HG03175 (cell line): ENCODE measurements at regions not wholly inside any gene's neighbourhood (a gene's known extent, or its start where the extent isn't known, plus 50 kb on each side); places are given as distances from the start of the nearest gene placed in this dataset.
A peak's percentile ranks its signal among the peaks of the same experiment; 100 is the strongest.

Source experiments
- ATAC-seq: cut with Tn5 transposase; IDR thresholded peaks from one replicate; pipeline ENCODE4 v1.9.1; 2021; ENCODE audit warnings: mild to moderate bottlenecking, moderate library complexity; ENCODE audit not compliant: unreplicated experiment

DNA sequence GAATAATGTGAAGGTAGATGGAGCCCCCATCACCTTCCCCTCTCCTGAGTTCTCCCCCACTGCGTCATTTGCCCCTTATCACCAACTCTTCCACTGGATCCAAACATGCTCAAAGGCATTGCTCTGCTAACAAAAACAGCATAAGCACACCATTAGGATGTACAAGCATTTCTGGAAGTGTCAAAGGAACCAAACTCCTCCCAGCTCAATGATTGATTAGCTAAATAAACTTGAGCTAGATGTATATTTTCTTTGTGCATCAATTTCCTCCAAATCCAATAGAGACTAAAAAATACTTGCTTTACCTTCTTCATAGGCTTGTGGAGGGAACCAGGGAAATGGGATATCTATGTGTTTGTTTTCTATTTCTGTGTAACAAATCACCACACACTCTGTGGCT, 248.4 kb upstream of the JARID2 start:
- ATAC-seq: no peak

DNA sequence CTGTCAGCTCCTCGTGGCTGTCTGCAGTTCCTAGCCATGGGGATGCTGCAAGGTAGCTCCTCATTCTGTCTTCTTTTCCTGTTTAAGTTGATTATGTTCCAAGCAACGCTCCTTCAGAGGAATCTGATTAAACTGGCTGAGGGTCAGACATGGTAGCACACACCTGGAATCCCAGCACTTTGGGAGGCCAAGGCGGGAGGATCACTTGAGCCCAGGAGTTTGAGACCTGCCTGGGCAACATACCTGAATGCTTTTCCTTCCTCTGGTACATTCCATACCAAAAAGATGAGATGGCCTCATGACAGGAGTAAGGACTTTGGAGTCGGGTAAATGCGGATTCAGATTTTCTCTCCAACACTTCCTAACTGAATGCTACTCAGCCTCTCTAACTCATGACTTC, 246.8 kb upstream of the JARID2 start:
- no peak for ATAC-seq

DNA sequence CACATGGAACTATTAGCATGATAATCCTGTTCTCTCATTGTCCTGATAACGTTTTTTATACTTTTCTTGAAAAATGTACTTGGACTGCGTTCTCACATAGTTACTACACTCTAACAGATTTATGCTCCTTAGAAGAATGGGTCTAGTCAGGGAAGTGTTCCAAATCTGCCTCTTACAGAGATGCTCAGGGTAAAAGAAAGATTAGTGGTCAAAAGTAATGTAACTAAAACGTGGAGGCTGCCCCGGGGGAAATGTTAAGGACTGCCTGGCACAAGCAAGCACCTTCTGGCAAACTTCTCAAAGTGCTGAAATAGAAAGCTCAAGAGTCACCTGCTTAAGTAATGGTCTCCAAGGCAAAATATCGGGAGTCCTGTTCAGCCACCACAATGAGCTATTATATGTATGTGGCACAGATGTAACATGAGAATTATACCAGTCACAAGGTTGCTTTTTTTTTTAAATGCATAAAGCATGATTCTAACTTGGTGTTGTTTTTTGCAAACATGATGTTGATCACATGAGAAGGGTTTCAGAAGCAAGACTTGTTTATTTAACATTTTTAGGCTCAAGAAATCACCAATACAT, 244.5 kb upstream of the JARID2 start:
- no peak for ATAC-seq

DNA sequence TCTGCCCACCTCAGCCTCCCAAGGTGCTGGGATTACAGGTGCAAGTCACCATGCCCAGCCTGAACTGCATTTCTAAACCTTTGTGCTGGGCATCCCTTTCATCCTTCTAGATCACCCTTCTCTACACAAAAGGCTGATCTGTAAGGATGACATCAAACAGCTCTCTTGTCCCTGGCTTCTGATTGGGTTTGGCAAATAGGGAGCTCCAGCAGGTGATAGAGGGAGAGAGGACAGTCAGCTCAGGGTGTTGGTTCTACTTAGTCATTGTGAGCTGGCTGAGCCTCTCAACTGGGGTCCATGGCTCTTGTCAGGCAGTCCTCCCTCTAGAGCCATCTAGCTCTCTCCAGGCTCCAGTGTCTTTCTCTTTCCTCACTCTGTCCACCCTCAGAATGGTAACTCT, 237.6 kb upstream of the JARID2 start:
- ATAC-seq: no peak

DNA sequence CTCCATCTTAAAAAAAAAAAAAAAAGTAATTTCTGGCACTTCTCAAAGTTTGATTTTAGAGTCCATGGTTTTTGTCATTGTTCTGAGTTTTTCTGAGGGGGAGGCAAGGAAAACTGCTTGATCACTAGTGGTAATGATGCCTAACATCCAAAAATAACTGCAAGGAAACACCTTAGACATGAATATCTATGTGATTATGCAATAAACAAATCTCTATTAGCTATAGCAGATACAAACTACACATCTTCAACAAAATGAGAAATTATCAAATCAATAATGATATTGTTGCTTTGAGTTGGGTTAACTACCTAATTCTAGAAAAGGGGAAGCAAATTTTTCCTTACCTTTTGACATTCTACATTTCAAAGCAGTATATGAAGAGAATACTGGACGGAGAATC, 230.9 kb upstream of the JARID2 start:
- no peak for ATAC-seq

DNA sequence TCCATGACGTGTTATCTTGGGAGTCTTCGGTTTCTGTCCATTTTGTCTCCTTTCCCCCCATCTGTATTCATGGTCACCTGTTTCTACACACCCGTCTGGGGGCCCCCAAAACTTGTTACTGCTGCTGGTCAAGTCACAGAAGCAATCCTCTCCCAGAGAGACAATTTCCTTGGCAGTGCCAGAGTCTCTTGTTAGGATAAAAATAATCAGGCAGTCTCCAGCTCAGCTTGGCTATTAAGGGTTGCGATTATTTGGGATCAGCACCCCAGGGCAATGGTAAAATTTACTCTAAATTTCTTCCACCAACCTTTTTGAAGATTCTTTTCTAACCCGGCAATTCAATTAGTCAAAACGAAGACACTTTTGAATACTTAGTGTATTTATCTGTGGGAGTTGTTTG, 229.1 kb upstream of the JARID2 start:
- ATAC-seq: no peak

DNA sequence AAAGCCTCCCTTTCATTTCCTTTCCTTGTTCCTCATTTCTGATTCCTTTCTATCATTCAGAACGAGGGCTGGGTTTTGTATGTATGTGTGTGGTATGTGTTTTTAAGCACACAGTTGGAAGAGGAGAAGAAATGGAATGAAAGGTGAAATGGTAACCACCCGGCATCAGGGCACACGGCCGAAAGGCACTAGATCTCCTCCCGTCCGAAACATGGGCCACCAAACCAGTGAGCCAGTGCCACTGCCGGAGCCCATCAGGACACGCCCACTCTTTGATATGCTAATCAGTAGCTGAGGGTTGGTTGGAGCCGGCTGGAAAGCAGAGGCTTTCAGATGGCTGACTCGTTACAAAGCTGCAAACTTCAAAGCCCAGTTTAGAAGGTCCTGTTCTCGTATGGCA, 228.6 kb upstream of the JARID2 start:
- ATAC-seq: no peak

DNA sequence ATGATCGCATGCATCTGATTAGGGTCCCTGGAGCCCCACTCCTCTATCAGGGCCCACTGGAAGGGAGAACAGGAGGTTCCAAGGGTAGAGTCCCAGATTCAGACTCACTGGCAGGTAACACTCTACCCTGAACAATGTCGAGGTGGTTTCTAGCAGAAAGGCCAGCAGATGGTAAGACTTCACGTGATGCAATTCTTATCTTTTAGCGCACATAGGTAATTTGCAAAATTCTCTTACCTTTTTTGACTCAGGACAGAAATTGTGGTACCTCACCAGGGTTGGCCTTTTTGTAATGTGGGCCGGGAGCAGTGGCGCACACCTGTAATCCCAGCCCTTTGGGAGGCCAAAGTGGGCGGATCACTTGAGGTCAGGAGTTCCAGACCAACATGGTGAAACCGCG, 228.1 kb upstream of the JARID2 start:
- ATAC-seq: no peak

DNA sequence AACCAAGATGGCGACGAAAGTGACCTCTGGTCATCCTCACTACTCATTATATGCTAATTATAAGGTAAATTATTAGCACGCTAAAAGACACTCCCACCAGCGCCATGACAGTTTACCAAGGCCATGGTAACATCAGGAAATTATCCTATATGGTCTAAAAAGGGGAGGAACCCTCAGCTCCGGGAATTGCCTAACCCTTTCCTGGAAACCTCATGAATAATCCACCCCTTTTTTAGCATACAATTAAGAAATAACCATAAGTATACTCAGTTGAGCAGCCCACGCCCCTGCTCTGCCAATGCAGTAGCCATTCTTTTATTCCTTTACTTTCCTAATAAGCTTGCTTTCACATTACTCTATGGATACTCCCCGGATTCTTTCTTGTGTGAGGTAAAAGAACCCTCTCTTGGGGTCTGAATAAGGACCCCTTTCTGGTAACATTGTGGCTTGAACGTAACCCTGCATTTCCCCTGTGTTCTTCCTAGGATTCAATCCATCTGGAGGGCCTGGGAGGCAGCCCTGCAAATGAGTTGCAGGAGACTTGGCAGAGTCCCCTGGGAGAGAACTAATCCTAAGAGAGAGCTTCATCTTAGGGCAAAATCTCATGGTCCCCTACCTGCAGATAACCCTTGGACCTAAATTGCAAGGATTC, 225.6 kb upstream of the JARID2 start:
- ATAC-seq: no peak

DNA sequence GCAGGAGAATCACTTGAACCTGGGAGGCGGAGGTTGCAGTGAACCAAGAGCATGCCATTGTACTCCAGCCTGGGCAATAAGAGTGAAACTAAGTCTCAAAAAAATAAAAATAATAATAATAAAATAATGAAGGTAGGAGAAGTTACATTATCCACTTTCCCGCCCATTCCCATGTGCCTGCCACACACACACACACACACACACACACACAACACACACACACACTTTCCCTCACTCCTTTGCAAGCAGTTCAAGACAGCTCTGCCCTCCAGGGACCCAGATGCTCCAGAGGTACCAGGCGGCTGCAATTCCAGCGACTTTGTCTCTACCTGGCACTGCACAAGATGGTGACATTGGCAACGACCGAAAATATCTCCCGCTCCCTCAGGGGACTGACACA, 224.8 kb upstream of the JARID2 start:
- ATAC-seq: no peak

DNA sequence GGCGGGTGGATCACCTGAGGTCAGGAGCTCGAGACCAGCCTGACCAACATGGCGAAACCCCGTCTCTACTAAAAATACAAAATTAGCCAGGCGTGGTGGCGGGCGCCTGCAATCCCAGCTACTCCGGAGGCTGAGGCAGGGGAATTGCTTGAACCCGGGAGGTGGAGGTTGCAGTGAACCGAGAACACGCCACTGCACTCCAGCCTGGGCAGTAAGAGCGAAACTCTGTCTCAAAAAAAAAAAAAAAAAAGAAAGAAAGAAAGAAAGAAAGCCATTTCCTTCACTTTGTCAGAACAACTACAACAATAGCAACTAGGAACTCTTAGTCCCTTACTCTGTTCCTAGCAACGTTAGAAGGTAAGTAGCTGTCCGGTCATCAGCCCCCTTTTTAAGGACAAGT, 222.9 kb upstream of the JARID2 start:
- ATAC-seq: peak; percentile 41

DNA sequence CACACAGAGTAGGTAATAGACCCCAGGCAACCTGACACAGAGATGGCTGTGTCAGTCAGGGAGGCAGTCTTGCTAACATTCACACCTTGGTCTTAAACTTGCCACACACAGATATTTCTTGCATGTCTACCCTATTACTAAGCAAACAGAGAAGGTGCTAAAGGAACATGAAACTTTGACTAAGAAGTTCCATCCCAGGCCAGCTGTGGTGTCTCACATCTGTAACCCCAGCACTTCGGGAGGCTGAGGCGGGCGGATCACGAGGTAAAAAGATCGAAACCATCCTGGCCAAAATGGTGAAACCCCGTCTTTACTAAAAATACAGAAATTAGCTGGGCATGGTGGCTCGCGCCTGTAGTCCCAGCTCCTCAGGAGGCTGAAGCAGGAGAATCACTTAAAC, 222.4 kb upstream of the JARID2 start:
- ATAC-seq: peak; percentile 96

DNA sequence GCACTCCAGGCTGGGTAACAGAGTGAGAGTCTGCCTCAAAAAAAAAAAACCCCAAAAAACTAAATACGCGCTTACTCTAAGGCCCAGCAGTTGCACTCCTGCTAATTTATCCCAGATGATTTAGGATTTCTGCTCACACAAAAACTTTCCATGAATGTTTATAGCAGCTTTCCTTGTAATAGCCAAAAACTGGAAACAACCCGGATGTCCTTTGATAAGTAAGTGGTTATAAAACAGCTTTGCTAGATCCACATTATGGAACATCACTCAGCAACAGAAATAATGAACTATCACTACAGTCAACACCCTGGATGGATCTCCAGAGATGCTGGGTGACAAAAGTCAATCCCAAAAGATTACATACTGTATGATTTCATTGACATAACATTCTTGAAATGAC, 220.4 kb upstream of the JARID2 start:
- ATAC-seq: no peak

DNA sequence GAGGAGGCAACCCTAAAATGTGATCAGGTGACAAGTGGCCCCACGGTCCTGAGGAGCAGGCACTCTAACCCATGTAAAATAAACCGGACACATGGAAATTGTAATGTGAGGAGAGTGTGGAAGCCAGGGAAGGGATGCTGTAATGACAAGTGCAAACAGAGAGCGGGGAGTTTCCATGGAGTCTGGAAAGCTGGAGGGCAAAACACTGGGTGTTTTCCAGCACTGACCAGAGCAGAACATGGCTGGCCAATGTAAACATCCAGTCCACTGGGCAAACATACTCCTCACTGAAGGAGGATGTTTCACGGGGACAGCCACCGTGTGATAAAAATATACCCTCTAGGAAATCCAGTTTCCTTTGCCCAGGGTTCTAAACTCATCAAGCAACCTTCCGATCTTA, 219.0 kb upstream of the JARID2 start:
- ATAC-seq: no peak

DNA sequence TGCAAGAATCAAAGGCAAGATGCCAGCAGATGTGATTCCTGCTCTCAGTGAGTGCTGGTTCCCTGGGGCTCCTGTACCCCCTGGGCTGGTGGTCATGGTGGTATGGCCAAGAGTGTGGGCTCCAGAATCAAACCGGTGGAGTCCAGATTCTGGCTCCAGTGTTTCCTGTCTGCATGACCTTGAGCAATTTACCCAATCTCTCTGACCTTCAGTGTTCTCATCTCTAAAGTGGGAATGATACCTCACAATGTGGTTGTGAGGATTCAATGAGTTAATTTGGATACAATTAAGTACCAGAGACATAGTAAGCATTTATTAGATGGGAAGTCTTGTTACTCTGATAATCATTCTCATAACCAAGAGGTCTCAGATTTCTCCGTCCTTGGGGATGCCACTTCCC, 218.4 kb upstream of the JARID2 start:
- ATAC-seq: no peak

DNA sequence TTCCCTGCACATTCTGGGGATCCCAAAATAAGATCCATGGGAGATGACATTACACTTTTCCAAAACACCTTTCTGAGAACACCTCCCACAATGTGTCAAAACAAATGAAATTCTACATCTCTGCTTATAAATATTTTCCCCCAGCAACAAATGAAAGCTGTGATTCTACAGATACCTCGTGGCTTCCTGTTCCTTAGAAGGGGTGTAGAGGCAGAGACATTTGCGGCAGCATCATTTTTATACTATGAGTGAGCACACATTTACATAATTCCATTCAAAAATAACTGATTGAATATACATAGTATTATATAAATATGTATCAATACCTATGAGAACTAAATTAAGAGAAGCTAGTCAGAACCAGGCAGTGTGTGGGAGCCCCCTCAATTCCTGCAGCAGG, 213.9 kb upstream of the JARID2 start:
- no peak for ATAC-seq

DNA sequence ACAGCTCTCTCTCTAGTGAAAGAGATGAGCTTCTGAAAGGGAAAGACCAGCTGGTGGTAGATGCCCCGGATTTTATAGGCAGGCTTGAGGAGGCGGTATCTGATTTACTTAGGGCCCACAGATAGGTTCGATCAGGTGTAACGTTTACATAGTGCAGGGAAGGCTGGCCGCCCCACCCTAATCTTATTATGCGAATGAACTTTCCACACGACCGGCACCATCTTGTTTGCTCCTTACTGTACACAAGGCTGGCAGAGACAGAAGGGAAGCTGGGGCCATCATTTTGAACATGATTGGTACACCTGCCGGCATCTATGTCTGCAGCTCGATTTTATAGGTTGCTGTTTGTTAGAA, 212.0 kb upstream of the JARID2 start:
- ATAC-seq: no peak

DNA sequence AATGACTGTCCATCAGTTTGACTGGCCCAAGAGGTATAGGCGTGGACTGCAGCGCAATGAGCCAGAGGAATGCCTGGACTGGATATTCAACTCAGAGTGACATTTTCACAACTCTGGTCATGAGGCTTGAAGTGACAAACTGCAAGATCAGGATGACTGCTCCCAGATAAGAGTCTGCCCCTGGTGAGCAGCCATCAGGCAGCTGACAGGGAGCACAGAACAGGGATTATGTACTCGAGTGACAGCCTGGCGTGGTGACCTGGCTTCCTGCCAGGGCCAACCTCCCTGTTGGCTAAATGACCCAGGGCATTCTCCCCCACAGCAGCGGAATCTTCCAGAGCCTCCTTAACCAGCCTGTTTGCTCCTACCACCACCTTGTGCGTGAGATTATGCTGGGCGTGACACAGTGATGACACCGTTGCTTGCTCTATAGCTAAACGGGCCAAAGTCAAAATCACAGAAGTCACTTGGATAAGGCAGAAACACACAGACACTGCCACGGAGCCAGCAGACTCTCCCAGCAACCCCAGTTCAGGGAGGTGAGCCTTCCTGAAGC, 209.1 kb upstream of the JARID2 start:
- ATAC-seq: no peak

DNA sequence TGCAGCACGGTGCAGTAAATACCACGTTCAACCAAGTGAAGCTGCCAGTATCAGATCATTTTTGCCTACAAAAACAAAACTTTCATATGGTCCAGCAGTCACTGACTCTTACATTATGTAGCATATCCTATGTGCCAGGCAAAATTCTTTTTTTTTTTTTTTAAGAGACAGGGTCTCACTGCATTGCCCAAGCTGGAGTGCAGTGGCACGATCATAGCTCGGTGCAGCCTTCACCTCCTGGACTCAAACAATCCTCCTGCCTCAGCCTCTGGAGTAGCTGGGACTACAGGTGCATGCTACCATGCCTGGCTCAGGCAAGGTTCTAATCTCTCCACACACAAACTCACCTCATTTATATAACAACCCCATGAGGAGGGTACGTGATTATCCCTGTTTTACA, 208.6 kb upstream of the JARID2 start:
- no peak for ATAC-seq

DNA sequence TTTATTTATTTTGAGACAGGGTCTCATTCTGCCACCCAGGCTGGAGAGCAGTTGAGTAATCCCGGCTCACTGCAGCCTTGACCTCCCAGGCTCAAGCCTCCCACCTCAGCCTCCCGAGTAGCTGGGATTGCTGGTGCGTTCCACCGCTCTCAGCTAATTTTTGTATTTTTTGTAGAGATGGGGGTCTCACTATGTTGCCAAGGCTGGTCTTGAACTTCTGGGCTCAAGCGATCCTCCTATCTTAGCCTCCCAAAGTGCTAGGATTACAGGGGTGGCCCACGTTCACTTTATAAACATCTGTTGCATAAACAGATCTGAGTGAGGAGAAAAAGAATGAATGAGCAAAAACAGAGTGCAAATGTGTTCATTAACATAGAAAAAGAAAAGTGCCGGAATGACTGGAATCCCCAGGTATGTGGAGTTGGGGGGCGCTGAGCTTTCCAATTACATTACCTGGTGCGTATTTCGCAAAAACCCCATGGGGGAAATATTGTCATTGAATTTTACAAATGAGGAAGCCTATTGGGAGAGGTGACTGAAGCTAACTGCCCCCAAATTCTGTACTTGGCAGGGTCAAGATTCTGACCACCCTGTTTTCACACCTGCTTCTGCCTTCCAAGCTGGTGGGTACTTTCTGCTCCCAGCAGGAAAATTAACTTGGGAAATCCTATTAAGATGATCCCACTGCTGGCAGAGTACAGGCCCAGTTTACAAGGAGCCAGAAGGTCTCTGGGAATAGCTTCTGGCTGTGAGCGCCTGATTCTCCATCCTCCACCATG, 207.7 kb upstream of the JARID2 start:
- no peak for ATAC-seq

DNA sequence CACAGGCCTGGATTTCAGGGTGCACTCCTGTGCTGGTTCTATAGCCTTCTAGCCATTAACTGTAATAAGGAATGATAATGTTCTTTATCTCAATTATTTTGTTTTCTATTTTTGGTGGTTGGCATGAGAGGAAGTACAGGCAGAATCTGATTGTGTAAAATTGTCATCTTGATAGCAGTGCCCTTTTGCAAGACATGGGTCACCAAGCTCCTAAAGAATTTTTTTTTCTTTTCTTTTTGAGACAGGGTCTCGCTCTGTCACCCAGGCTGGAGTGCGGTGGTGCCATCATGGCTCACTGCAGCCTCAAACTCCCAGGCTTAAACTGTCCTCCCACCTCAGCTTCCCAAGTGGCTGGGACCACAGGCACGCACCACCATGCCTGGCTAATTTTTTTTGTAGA, 206.7 kb upstream of the JARID2 start:
- no peak for ATAC-seq

DNA sequence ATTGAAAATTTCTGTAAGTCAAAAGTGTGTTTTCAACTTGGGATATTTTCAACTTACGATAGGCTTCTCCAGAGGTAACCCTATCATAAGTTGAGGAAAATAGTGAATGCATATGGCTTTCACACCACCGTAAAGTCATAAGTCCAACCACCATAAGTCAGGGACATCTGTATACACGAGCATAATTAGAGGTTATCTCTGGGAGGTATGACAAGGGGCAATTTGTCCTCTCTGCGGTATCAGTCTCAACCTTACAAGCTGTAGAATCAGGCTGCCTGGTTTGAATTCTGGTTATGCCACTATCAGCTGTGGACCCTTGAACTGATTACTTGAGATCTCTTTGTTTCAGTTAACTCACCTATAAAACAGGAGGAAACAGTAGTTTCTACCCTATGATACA, 202.9 kb upstream of the JARID2 start:
- no peak for ATAC-seq
